GM12878 (cell line): ENCODE measurements at regions not wholly inside any gene's neighbourhood (a gene's known extent, or its start where the extent isn't known, plus 50 kb on each side); places are given as distances from the start of the nearest gene placed in this dataset.

Experiments used
- ATAC-seq: fragments of 200-7000 bp; cut with Tn5 transposase; 3 replicates; pipeline ENCODE4 v1.9.1; 2020; ENCODE audit warnings: mild to moderate bottlenecking, moderate library complexity
- BruUV-seq: library from RNA; stranded (reverse); fragments of 400-500 nt; replicated peaks from 2 replicates; lab custom pipeline; 2021; lab: Mats Ljungman, UMichigan
- CTCF ChIA-PET: fragments of 300-600 bp; sonication (Branson Sonifier 250); formaldehyde crosslinking; extraction: SDS; loops from one replicate; lab custom pipeline; 2021; ENCODE audit warnings: inconsistent platforms; lab: Yijun Ruan, JAX
- POLR2A ChIA-PET: fragments of 350-600 bp; formaldehyde crosslinking; extraction: SDS; loops from one replicate; lab custom pipeline; 2021; ENCODE audit warnings: inconsistent platforms; lab: Charles Lee
- RAD21 ChIA-PET: fragments of 300-600 bp; sonication (Branson Sonifier 250); formaldehyde crosslinking; loops from one replicate; lab custom pipeline; 2023; ENCODE audit warnings: antibody characterized with exemption; ENCODE audit not compliant: unreplicated experiment; lab: Charles Lee
- SMC1A ChIA-PET: fragments of 300-600 bp; sonication (Branson Sonifier 250); formaldehyde crosslinking; loops from one replicate; lab custom pipeline; 2023; ENCODE audit not compliant: unreplicated experiment, uncharacterized antibody; lab: Charles Lee
- DNase-seq: peaks from one replicate; pipeline ENCODE4 v3.0.0-alpha.2; 2011; ENCODE audit warnings: low read depth, low spot score
- FAIRE-seq: peaks from 3 replicates; lab custom pipeline; 2011; peaks lifted over from hg19 to GRCh38; lab: Jason Lieb, UNC
- H2AFZ ChIP-seq: 2 replicates; pipeline ENCODE4 v1.6.0; 2011; ENCODE audit warnings: low read depth, low read length, control low read depth; ENCODE audit not compliant: control insufficient read depth
- H3K27ac ChIP-seq: 2 replicates; pipeline ENCODE4 v1.5.1; 2011; ENCODE audit warnings: control low read depth; ENCODE audit not compliant: control insufficient read depth, insufficient read depth
- H3K27me3 ChIP-seq, 2 experiments: replicated peaks in 1 of 2; 2 replicates each; pipeline versions ENCODE4 v1.6.0 to v1.6.1; 2011; ENCODE audit warnings: low read length in 1 of 2; ENCODE audit not compliant: control insufficient read depth in 2 of 2, insufficient read depth in 2 of 2
- H3K36me3 ChIP-seq, 2 experiments: 2 replicates each; pipeline ENCODE4 v1.5.1; 2011; ENCODE audit warnings: low read length in 1 of 2; ENCODE audit not compliant: control insufficient read depth in 2 of 2, insufficient read depth in 2 of 2
- H3K4me1 ChIP-seq: 2 replicates; pipeline ENCODE4 v1.6.1; 2011; ENCODE audit warnings: mild to moderate bottlenecking, low read length, moderate library complexity, mixed read lengths; ENCODE audit not compliant: control insufficient read depth, insufficient read depth
- H3K4me2 ChIP-seq: 2 replicates; pipeline ENCODE4 v1.6.0; 2011; ENCODE audit warnings: control low read depth; ENCODE audit not compliant: control insufficient read depth, insufficient read depth
- H3K4me3 ChIP-seq: fragments of 200-600 bp; sonication (generic); 2 replicates; pipeline ENCODE4 v1.5.1; 2016
- H3K79me2 ChIP-seq: 2 replicates; pipeline ENCODE4 v1.6.0; 2011; ENCODE audit warnings: low read length; ENCODE audit not compliant: control insufficient read depth, insufficient read depth
- H3K9ac ChIP-seq: 2 replicates; pipeline ENCODE4 v1.8.0; 2011; ENCODE audit warnings: low read length, control low read depth, mixed read lengths; ENCODE audit not compliant: control insufficient read depth, insufficient read depth
- H3K9me3 ChIP-seq: replicated peaks from 3 replicates; pipeline ENCODE4 v1.5.1; 2011; ENCODE audit warnings: mild to moderate bottlenecking, low read length; ENCODE audit not compliant: control insufficient read depth, insufficient read depth
- H4K20me1 ChIP-seq: 2 replicates; pipeline ENCODE4 v1.6.0; 2011; ENCODE audit not compliant: control insufficient read depth, insufficient read depth
- BACH1 ChIP-seq: fragments of 450-650 bp; IDR thresholded peaks from 2 replicates; pipeline ENCODE4 v1.6.1; 2017; ENCODE audit warnings: mild to moderate bottlenecking, borderline replicate concordance
- BHLHE40 ChIP-seq, 2 experiments: fragments of 450-650 bp in 1 of 2; IDR thresholded peaks; 2 replicates each; pipeline ENCODE4 v1.6.1; 2011 to 2017; ENCODE audit warnings: low read depth in 2 of 2, borderline replicate concordance in 1 of 2, improper control_type of control experiment in 1 of 2, low read length in 1 of 2, mild to moderate bottlenecking in 1 of 2
- CBX3 ChIP-seq: fragments of 200-600 bp; sonication (generic); IDR thresholded peaks from 2 replicates; pipeline ENCODE4 v1.6.1; 2016; ENCODE audit warnings: low read depth, borderline replicate concordance
- CHD4 ChIP-seq: fragments of 200-600 bp; sonication (generic); IDR thresholded peaks from 2 replicates; pipeline ENCODE4 v1.6.1; 2016; ENCODE audit warnings: mild to moderate bottlenecking
- CREM ChIP-seq: IDR thresholded peaks from 2 replicates; pipeline ENCODE4 v1.6.1; 2014; ENCODE audit warnings: antibody characterized with exemption, low read depth
- EP300 ChIP-seq, 2 experiments: fragments of 150-350 bp in 1 of 2; IDR thresholded peaks; 2 replicates each; pipeline ENCODE4 v1.6.1; 2011 to 2012; ENCODE audit warnings: low read depth in 2 of 2, low read length in 2 of 2, borderline replicate concordance in 1 of 2, improper control_type of control experiment in 1 of 2, inconsistent platforms in 1 of 2; ENCODE audit not compliant: control insufficient read depth in 1 of 2
- EZH2 ChIP-seq: IDR thresholded peaks from 2 replicates; pipeline ENCODE4 v1.6.1; 2012; ENCODE audit warnings: low read depth, mild to moderate bottlenecking, control low read depth, inconsistent platforms, low read length, borderline replicate concordance; ENCODE audit not compliant: control insufficient read depth
- HCFC1 ChIP-seq: fragments of 150-350 bp; IDR thresholded peaks from 2 replicates; pipeline ENCODE4 v1.6.1; 2014; ENCODE audit warnings: low read length
- IKZF1 ChIP-seq: fragments of 450-650 bp; conservative IDR thresholded peaks from 2 replicates; pipeline ENCODE4 v1.6.1; 2017; ENCODE audit warnings: antibody characterized with exemption, mild to moderate bottlenecking
- LARP7 ChIP-seq: fragments of 450-650 bp; IDR thresholded peaks from 2 replicates; pipeline ENCODE4 v1.6.1; 2017; ENCODE audit warnings: mild to moderate bottlenecking
- NBN ChIP-seq: fragments of 450-650 bp; IDR thresholded peaks from 2 replicates; pipeline ENCODE4 v1.6.1; 2016
- NFIC ChIP-seq: IDR thresholded peaks from 2 replicates; pipeline ENCODE4 v1.6.1; 2012; ENCODE audit warnings: low read depth, mild to moderate bottlenecking, inconsistent platforms, low read length, moderate library complexity
- NFYA ChIP-seq: IDR thresholded peaks from 2 replicates; pipeline ENCODE4 v1.6.1; 2011; ENCODE audit warnings: low read depth, mild to moderate bottlenecking, low read length, improper control_type of control experiment, borderline replicate concordance
- NR2F1 ChIP-seq: fragments of 450-650 bp; conservative IDR thresholded peaks from 2 replicates; pipeline ENCODE4 v1.6.1; 2017; ENCODE audit warnings: mild to moderate bottlenecking
- PAX8 ChIP-seq: fragments of 450-650 bp; IDR thresholded peaks from 2 replicates; pipeline ENCODE4 v1.6.1; 2017; ENCODE audit warnings: mild to moderate bottlenecking, moderate library complexity
- PML ChIP-seq: IDR thresholded peaks from 2 replicates; pipeline ENCODE4 v1.6.1; 2012; ENCODE audit warnings: low read length, inconsistent platforms
- POLR2A ChIP-seq: IDR thresholded peaks from 2 replicates; pipeline ENCODE4 v1.6.1; 2011; ENCODE audit warnings: low read depth, mild to moderate bottlenecking, low read length
- RAD51 ChIP-seq: fragments of 450-650 bp; IDR thresholded peaks from 2 replicates; pipeline ENCODE4 v1.6.1; 2016; ENCODE audit warnings: moderate library complexity, mild to moderate bottlenecking, inconsistent platforms
- RELB ChIP-seq: fragments of 450-650 bp; IDR thresholded peaks from 2 replicates; pipeline ENCODE4 v1.6.1; 2017; ENCODE audit warnings: low read depth, mild to moderate bottlenecking, moderate library complexity
- SUPT20H ChIP-seq: IDR thresholded peaks from 2 replicates; pipeline ENCODE4 v1.6.1; 2011; ENCODE audit warnings: low read depth, mild to moderate bottlenecking, low read length, moderate library complexity, borderline replicate concordance; ENCODE audit not compliant: control insufficient read depth
- TAF1 ChIP-seq: IDR thresholded peaks from 2 replicates; pipeline ENCODE4 v1.6.1; 2011; ENCODE audit warnings: mild to moderate bottlenecking, low read depth, low read length, borderline replicate concordance
- TARDBP ChIP-seq: IDR thresholded peaks from 2 replicates; pipeline ENCODE4 v1.6.1; 2016; ENCODE audit warnings: borderline replicate concordance
- ZBED1 ChIP-seq: IDR thresholded peaks from 2 replicates; pipeline ENCODE4 v1.6.1; 2016; ENCODE audit warnings: borderline replicate concordance
- ZBTB33 ChIP-seq: fragments of 450-650 bp; IDR thresholded peaks from 2 replicates; pipeline ENCODE4 v1.6.1; 2017; ENCODE audit warnings: mild to moderate bottlenecking
- ZNF217 ChIP-seq: fragments of 450-650 bp; IDR thresholded peaks from 2 replicates; pipeline ENCODE4 v1.6.1; 2017; ENCODE audit warnings: antibody characterized with exemption, mild to moderate bottlenecking
- ZZZ3 ChIP-seq: IDR thresholded peaks from 2 replicates; pipeline ENCODE4 v1.6.1; 2011; ENCODE audit warnings: low read depth; ENCODE audit not compliant: control insufficient read depth, insufficient read length
- WGBS: methylation state at CpG from one replicate; pipeline ENCODE4 v1.1.6; 2016; ENCODE audit warnings: low lambda C conversion rate; ENCODE audit not compliant: insufficient replicate concordance, insufficient coverage; ENCODE audit errors: missing lambda C conversion rate; 5-methylcytosine and 5-hydroxymethylcytosine counted together
- in situ Hi-C: fragments of 300-500 bp; cut with MboI; formaldehyde crosslinking; loops from 9 replicates; pipeline ENCODE4 v1.14.3; 2018; ENCODE audit warnings: mixed read lengths
- intact Hi-C: fragments of 100-400 bp; cut with micrococcal nuclease; formaldehyde crosslinking; loops from one replicate; pipeline ENCODE4 v1.14.2; 2022; ENCODE audit not compliant: unreplicated experiment

GRCh38 chr13:78999494-78999893 lies 340.5 kb upstream of the OBI1 start:
- in situ Hi-C loops = no loop called here
- RAD21 ChIA-PET = interaction anchor here (1.0 to 1.4 kb wide), 3 partner anchors 8 to 798 kb away, joined by 3 to 6 read pairs (median 3); no protein-coding TSS in a partner anchor
- TF ChIP-seq NFIC (peak; percentile 40; the same call in 1 of the 2 replicates), EP300 (IDR thresholded peaks at IDR 0.05; ENCODE audit: borderline replicate concordance in 1 of 2, control insufficient read depth in 1 of 2, low read depth in 2 of 2, low read length in 2 of 2) (peak; percentile 82 to 89; a peak in 3 of 4 replicates), IKZF1 (peak; percentile 71), CBX3 (no peak), SUPT20H (no peak), BACH1 (peak; percentile 25; the same call in 1 of the 2 replicates), NFYA (no peak), RAD51 (no peak), EZH2 (no peak), BHLHE40 (IDR thresholded peaks at IDR 0.05; ENCODE audit: borderline replicate concordance in 1 of 2, low read depth in 2 of 2, low read length in 1 of 2) (peak in 1 of 2 experiments; percentile 46; a peak in 1 of 4 replicates), PAX8 (no peak), CREM (peak; percentile 73), TAF1 (no peak), ZBTB33 (no peak), POLR2A (no peak), HCFC1 (no peak), PML (no peak), TARDBP (no peak), LARP7 (no peak), ZBED1 (no peak; the same call in 1 of the 2 replicates), NBN (0 out of 2 replicates have a peak, but pooled peaks have one; percentile 25), RELB (peak; percentile 79; the same call in 1 of the 2 replicates), ZZZ3 (no peak), ZNF217 (no peak), CHD4 (no peak), NR2F1 (0 out of 2 replicates have a peak, but pooled peaks have one; percentile 20)

More at GRCh38 chr13:78999494-78999893, 340.5 kb upstream of the OBI1 start:
- no TSS peak for BruUV-seq
- Histone ChIP-seq H3K4me3 (no peak overlapping the region), H4K20me1 (no peaks in the 10 kb centered on the region), H3K27me3 (no peaks in the 10 kb centered on the region), H3K79me2 (no peaks in the 10 kb centered on the region), H2AFZ (no peak overlapping the region), H3K27ac (no peak overlapping the region), H3K4me1 (no peaks in the 10 kb centered on the region), H3K4me2 (no peak overlapping the region), H3K36me3 (no peaks in the 10 kb centered on the region), H3K9ac (no peak overlapping the region), H3K9me3 (no peaks in the 10 kb centered on the region)
- 53% methylated on average over 4 of the region's 4 CpGs for WGBS
- SMC1A ChIA-PET = interaction anchor here (1.1 to 7.8 kb wide), 4 partner anchors 9 to 20 kb away, joined by 4 to 33 read pairs (median 16); no protein-coding TSS in a partner anchor
- POLR2A ChIA-PET = no interaction called here
- ATAC-seq = peak; percentile 51
- CTCF ChIA-PET = no interaction called here
- no peak for DNase-seq
- no peak for FAIRE-seq
- intact Hi-C loops = loop anchor here (5.0 to 10.0 kb wide), 3 partner anchors 193 to 545 kb away; no protein-coding TSS in a partner anchor
